HG03571 (cell line): ENCODE measurements at regions not wholly inside any gene's neighbourhood (a gene's known extent, or its start where the extent isn't known, plus 50 kb on each side); places are given as distances from the start of the nearest gene placed in this dataset.
"Not testable (repeated sequence)": the region's sequence is repeated elsewhere in the genome, so short reads cannot be mapped to it uniquely, and the experiment has no call there.

ENCODE experiments used
- ATAC-seq: cut with Tn5 transposase; IDR thresholded peaks from one replicate; pipeline ENCODE4 v1.9.1; 2021; ENCODE audit not compliant: unreplicated experiment

DNA sequence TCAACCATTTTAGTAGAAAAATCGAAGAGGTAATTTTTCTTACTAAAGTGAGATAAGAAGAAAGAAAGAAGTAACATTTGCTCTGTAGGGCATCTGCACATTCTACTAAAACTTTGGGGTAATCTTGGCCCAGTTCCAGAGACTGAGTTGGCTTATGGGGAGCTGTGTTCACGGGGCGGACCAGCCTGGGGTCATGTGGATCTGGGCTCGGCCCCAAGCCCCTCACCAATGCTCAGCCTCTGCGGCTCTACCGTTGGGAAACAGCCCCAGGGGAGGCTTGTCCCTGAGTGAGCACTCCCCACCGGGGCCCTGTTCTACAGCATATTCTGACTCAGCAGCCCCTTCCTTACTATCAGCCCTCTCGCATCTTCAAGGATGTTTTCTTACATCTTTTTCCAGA, 132.3 kb downstream of the RTP5 start:
- ATAC-seq: no peak

DNA sequence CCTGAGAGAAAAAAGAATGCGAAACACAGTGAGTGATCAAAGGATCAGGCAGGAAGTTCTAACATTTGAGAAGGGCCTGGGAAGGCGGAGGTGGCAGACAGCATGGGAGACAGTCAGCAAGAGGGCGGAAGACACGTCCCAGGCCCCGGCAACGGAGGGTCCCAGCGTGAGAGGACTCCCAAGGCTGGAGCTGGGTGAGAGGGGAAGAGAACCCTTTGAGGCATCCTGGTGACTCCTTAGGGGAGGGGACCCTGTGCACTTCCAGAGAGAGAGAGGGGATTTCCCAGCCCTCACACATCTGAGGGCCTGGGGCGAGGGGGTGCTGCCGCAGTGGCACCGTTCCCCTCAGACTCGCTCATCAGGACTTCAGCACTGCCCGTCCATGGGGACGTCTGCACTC, 133.4 kb downstream of the RTP5 start:
- ATAC-seq: no peak

- no peak for ATAC-seq
These were observed 134.8 kb downstream of the RTP5 start for GRCh38 chr2:242004223-242004901.

DNA sequence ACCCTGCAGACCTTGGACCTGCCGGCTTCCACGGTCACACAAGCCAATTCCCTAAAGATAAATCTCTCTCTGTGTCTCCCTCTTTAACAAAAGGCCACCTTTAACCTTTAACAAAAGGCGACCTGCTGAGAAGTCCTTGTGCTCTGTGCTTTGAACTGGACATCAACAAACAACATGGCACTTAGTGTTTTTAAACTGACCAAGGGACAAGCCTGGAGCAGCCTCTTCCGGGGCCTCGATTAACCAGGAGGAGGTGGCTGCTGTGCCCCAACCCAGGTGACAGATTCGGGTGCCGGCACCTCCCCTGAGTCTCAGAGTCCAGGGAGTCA, 135.3 kb downstream of the RTP5 start:
- no peak for ATAC-seq

DNA sequence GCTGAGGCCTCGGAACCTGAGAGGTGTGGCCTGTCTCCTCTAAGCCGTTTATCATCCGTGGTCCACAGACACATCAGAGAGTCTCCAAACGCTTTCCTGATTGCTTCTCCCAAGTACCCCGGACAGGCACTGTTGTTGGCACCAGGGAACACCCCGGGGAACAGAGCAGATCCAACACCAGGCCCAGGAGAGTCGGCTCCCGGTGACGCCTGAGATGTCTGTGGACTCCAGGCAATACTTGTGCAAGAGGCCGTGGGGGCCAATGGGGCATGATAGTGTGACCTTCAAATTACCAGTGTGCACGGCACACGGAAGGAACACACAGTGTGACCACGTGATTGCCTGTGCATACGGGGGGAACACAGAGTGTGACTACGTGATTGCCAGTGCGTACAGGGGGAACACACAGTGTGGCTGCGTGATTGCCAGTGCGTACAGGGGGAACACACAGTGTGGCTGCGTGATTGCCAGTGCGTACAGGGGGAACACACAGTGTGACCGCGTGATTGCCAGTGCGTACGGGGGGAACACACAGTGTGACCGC, 136.6 kb downstream of the RTP5 start:
- not testable (repeated sequence) for ATAC-seq

GRCh38 chr2:242008908-242009307, 139.4 kb downstream of the RTP5 start:
- not testable (repeated sequence) for ATAC-seq

DNA sequence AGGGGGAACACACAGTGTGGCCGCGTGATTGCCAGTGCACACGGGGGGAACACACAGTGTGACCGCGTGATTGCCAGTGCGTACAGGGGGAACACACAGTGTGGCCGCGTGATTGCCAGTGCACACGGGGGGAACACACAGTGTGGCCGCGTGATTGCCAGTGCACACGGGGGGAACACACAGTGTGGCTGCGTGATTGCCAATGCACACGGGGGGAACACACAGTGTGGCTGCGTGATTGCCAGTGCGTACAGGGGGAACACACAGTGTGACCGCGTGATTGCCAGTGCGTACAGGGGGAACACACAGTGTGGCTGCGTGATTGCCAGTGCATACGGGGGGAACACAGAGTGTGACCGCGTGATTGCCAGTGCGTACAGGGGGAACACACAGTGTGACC, 140.3 kb downstream of the RTP5 start:
- ATAC-seq: not testable (repeated sequence)

DNA sequence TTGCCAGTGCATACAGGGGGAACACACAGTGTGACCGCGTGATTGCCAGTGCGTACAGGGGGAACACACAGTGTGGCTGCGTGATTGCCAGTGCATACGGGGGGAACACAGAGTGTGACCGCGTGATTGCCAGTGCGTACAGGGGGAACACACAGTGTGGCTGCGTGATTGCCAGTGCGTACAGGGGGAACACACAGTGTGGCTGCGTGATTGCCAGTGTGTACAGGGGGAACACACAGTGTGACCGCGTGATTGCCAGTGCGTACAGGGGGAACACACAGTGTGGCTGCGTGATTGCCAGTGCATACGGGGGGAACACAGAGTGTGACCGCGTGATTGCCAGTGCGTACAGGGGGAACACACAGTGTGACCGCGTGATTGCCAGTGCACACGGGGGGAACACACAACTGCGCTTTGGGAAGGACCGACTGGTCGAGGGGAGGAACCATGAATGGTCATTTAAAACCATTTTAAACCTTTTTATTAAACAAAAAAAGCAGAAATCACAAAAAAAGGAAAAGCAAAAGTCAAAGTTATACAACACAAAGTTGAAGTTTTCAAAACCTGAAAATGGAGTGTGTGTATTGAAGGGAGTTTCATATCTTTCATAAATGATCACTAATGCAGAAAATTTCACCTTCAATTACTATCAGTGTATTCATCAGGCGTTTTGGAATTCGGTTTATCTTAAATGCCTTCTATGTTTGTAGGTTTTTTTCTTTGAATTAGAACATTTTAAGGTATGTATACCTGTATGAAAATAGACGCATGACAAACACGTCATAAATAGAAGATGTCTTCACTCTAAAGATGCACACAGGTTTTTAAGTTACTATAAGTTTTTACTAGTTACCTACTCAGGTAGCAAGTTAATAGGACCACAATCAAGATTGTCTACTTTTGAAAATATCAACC, 141.0 kb downstream of the RTP5 start:
- ATAC-seq: not testable (repeated sequence)

- ATAC-seq: no peak
These were observed 141.6 kb downstream of the RTP5 start for GRCh38 chr2:242011167-242011513.

DNA sequence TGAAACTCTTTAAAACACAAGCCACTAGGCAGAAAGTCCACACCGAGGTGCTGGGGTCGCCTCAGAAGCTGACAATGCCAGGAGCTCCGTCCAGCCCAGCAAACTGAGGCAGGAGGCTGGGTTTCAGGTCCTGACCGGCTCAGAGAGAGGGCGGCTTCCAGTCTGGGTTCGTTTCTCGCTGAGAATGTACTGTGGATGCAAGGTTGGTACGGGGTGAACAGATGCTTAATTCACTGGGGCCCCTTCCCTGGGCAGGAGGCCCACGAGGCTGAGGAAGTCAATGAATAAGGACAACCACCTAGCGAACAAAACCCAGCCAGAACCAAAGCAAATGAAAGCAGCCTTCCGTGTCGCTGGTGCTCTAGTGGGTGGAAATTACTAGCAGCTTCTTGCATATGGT, 142.0 kb downstream of the RTP5 start:
- ATAC-seq: no peak

GRCh38 chr2:242011991-242012764, 142.6 kb downstream of the RTP5 start:
- no peak for ATAC-seq

GRCh38 chr2:242012956-242013764, 143.6 kb downstream of the RTP5 start:
- ATAC-seq: no peak

DNA sequence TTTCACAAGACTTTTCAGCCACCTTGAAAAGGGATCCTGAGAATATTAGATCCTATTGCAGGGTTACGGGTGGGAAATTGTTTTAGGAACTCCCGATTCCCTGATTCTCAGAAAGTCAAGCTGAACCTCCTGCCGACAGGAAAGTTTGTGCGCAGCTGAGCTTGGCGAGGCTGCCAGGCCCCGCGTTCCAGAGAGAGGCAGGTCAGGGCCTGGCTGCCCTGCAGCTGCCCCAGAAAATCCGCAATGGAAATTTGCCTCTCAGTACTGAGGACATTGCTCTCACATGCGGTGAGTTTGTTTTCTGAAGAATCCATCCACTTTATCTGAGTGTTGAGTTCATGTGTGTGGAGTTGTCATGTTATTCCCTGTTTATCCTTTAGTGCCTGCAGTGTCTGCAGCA, 144.2 kb downstream of the RTP5 start:
- no peak for ATAC-seq

DNA sequence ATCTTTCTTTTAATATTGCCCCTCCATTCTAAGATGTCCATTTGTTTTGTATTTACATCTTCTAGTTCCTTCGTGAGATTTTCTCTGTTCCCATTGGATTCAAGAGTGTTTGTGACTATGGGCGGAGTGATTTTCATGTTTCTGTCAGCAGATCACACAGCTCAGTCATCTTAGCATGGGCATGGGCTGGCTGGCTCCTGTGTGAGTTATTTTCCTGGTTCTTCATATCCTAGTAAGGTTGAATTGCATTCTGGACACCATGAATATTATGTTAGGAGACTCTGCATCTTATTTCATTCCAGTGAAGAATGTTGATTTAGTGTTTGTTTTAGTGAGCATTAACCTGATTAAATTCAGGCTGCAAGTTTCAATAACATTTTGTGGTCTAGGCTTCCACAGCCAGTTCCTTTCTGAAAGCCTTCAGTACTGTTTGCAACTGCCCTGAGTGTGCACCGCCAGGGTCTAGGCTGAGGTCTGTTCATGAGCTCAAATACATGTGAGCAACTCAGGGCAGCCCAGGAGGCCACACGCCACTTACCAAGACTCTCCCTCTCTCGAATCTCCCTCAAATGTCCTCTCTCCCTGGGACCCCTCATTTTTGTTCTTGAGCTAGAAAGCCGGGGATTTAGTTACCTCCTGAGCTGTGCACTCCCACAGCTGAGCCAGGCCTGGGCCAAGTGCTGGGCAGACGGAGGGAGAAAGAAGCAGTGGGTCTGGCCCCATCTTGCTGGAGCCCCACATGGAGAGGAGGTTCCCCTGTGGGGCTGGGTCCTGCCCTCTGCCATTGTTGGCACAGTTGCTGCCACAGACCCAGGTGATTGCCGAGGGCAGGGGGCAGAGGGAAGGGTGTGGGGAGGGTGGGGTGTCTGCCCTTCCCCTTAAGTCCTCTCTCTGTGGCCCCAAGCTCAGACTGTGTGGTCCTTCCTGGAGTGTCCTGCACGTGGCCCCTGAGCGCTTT, 145.9 kb downstream of the RTP5 start:
- ATAC-seq: no peak

GRCh38 chr2:242017086-242017485, 147.6 kb downstream of the RTP5 start:
- ATAC-seq: no peak

DNA sequence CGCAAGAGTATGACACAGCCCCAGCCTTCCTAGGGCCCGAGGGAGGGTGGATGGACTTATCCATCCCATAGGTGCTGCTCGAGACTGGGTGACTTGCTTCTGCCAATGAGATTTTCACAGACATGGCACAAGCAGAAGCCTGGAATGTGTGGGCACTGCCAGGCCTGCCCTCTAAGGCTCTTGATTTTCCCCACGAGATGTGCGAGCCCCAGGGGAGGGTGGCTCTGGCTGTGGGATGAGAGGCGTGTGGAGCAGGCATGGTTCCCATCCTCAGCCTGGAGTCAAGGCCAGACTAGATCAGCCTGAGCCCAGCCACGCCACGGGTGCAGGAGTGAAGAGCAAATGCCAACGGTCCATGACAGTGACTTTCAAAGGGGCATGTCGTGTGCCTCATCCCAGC, 148.9 kb downstream of the RTP5 start:
- not testable (repeated sequence) for ATAC-seq

DNA sequence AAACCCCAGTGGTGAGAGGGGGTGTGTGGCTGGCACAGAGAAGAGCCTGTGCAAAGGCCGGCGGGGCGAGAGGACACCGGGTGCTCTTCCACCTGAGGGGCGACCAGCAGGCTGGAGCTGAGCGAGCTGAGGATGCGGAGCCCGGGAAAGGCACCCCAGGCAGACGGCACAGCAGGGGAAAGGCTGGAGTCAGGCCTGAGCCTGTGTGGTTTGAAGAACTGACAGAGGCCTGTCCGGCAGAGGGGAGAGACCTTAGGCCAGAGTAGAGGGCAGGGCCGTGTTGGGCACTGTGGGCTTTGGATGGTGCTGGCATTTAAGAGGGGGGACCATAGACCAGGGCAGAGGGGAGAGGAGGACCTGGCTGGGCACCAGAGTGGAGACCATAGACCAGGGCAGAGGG, 149.8 kb downstream of the RTP5 start:
- no peak for ATAC-seq

DNA sequence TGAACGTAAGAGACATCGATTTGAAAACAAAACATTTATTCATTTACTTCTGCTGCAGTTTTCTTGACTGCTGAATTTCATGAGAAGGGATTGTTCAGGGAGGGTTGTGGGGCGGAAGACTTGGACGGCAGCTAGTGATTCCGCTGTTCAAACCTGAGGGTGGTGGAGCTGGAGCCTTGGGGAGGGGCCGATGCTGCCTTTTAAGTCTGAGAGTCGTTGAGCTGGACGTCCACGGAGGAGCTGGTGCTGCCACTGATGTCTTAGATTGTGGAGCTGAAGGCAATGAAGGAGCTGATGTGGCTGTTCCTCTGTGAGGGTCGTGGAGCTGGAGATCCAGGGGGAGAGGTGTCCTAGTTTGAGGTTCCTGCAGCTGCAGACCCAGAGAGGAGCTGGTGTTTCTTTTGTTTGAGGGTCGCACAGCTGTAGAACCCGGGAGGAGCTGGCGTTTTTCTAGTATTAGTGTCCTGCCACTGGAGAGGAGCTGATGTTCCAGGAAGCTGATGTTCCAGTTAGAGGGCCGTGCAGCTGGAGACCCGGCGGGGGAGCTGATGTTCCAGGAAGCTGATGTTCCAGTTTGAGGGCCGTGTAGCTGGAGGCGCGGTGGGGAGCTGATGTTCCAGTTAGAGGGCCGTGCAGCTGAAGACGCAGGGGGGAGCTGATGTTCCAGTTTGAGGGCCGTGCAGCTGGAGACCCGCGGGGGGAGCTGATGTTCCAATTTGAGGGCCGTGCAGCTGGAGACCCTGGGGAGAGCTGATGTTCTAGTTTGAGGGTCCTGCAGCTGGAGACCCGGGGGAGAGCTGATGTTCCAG, 150.9 kb downstream of the RTP5 start:
- ATAC-seq: no peak
